Stomach (tissue), 8 donors: ENCODE measurements at regions not wholly inside any gene's neighbourhood (a gene's known extent, or its start where the extent isn't known, plus 50 kb on each side); places are given as distances from the start of the nearest gene placed in this dataset.

Source experiments
- DNase-seq, 2 donors: peaks; one replicate each; pipeline versions ENCODE4 v3.0.0 to v3.0.0-alpha.2; 2013 to 2019
- H3K27ac ChIP-seq, 5 donors: fragments of 200-600 bp in 4 of 5; sonication (generic) in 4 of 5; one replicate each; pipeline ENCODE4 v1.5.1; 2013 to 2019; ENCODE audit warnings: mild to moderate bottlenecking in 1 of 5, moderate library complexity in 1 of 5
- H3K27me3 ChIP-seq, 3 donors: fragments of 200-600 bp; sonication (generic); one replicate each; pipeline ENCODE4 v1.5.1; 2017 to 2019; ENCODE audit warnings: mixed run types in 1 of 3
- H3K36me3 ChIP-seq, 4 donors: fragments of 200-600 bp; sonication (generic); 1 replicate in 3 of 4; 2 replicates in 1 of 4; pipeline ENCODE4 v1.5.1; 2016 to 2019
- H3K4me1 ChIP-seq, 4 donors: fragments of 200-600 bp; sonication (generic); one replicate each; pipeline ENCODE4 v1.5.1; 2016 to 2019
- H3K4me3 ChIP-seq, 4 donors: fragments of 200-600 bp; sonication (generic) in 3 of 4; one replicate each; pipeline ENCODE4 v1.5.1; 2016 to 2019; ENCODE audit warnings: mild to moderate bottlenecking in 1 of 4
- H3K9me3 ChIP-seq, 4 donors: fragments of 200-600 bp; sonication (generic); one replicate each; pipeline ENCODE4 v1.5.1; 2016 to 2019
- EP300 ChIP-seq: sonication (generic); formaldehyde crosslinking; IDR thresholded peaks from one replicate; pipeline ENCODE4 v1.6.1; 2017; ENCODE audit warnings: antibody characterized with exemption
- POLR2A ChIP-seq, 4 donors: fragments of 450-650 bp; IDR thresholded peaks; one replicate each; pipeline ENCODE4 v1.6.1; 2016; ENCODE audit warnings: antibody characterized with exemption in 4 of 4, control low read depth in 2 of 4, mild to moderate bottlenecking in 1 of 4, moderate library complexity in 1 of 4
- POLR2AphosphoS5 ChIP-seq, 3 donors: sonication (generic); formaldehyde crosslinking; IDR thresholded peaks; one replicate each; pipeline ENCODE4 v1.6.1; 2016; ENCODE audit warnings: antibody characterized with exemption in 3 of 3
- WGBS, 5 donors: extraction: QIAGEN DNeasy Blood & Tissue Kit in 3 of 5; methylation state at CpG; one replicate each; pipeline versions ENCODE4 v1.1.5 to v1.1.7; 2013 to 2018; 5-methylcytosine and 5-hydroxymethylcytosine counted together
- intact Hi-C: fragments of 100-400 bp; cut with DNase I; formaldehyde crosslinking; loops from one replicate; pipeline ENCODE4 v1.15.1; 2023; ENCODE audit warnings: low total_unique reads
- TF ChIP-seq, protein P1 (sequence below), 7 experiments: fragments of 450-650 bp in 4 of 7; fragments of 200-600 bp in 3 of 7; sonication (generic) in 3 of 7; IDR thresholded peaks; one replicate each; pipeline ENCODE4 v1.5.1; 2016 to 2019; ENCODE audit warnings: antibody characterized with exemption in 7 of 7, control low read depth in 2 of 7, mild to moderate bottlenecking in 1 of 7
- donor health status: healthy with polysubstance abuse.
- donor health status: Bipolar disorder and iron deficiency.
- donor health status: healthy.

DNA sequence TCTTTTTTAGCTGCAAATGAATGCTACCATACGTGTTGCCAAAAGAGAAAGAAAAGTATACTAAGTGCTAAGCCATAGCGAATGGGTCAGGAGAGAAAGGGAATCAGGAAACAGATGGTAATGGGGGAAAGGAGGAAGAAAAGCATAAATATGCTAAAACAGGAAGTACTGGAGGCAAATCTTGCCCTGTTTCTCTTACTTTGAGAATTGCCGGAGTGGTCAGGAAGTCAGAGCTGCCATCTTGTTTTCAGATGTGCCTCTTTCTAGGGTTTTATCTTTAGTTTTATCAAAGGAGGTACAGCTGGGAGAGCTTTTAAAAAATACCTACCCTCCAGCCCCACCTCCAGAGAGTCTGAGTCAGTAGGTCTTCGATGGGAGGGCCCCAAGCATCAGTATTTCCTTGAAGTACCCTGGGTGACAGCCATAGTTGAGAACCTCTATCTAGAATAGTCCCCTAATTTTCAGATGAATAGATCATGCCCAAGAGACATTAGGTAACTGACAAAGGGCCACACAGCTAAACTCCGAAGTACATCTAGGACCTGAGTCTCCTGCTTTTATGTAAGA, 193.3 kb downstream of the CLIC5 start:
- intact Hi-C loops = no loop called here
- 70 to 84% (median 77%) methylated on average over 5 of the region's 5 CpGs for WGBS, 5 donors
- Histone ChIP-seq H3K9me3 (no peaks in the 10 kb centered on the region), H3K4me3 (no peak overlapping the region), H3K4me1 (no peaks in the 10 kb centered on the region), H3K27me3 (no peaks in the 10 kb centered on the region), H3K36me3 (no peaks in the 10 kb centered on the region), H3K27ac (no peak overlapping the region)
- DNase-seq = no peak
- TF ChIP-seq, protein P1, sequence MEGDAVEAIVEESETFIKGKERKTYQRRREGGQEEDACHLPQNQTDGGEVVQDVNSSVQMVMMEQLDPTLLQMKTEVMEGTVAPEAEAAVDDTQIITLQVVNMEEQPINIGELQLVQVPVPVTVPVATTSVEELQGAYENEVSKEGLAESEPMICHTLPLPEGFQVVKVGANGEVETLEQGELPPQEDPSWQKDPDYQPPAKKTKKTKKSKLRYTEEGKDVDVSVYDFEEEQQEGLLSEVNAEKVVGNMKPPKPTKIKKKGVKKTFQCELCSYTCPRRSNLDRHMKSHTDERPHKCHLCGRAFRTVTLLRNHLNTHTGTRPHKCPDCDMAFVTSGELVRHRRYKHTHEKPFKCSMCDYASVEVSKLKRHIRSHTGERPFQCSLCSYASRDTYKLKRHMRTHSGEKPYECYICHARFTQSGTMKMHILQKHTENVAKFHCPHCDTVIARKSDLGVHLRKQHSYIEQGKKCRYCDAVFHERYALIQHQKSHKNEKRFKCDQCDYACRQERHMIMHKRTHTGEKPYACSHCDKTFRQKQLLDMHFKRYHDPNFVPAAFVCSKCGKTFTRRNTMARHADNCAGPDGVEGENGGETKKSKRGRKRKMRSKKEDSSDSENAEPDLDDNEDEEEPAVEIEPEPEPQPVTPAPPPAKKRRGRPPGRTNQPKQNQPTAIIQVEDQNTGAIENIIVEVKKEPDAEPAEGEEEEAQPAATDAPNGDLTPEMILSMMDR (IDR thresholded peaks at IDR 0.05) = no peak
- TF ChIP-seq POLR2AphosphoS5 (IDR thresholded peaks at IDR 0.05) (no peak), POLR2A (IDR thresholded peaks at IDR 0.05) (no peak), EP300 (no peak)

DNA sequence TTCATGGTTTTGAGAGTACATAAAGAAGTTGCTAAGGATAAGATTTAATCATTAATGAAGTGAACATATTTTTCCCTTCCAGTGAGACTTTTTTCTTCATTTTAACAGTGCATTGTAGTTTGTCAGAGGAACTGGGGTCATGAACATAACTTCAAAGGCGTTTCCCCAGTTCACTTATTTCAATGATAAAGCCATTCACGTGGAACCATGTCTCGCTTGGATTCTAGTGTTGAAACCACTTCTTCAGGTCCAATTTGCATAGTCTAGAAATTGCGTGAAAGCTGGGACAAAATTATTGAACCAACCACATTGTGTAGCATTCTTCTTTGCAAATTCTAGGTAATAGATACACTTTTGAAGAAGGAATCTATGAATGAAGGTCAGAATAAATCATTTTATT, 197.0 kb downstream of the CLIC5 start:
- Histone ChIP-seq H3K27me3 (no peaks in the 10 kb centered on the region), H3K4me3 (no peak overlapping the region), H3K9me3 (no peaks in the 10 kb centered on the region), H3K36me3 (no peaks in the 10 kb centered on the region), H3K4me1 (no peaks in the 10 kb centered on the region), H3K27ac (no peak overlapping the region)
- WGBS, 5 donors = 80 to 88% (median 85%) methylated on average over 4 of the region's 4 CpGs
- intact Hi-C loops = no loop called here
- TF ChIP-seq, protein P1 (IDR thresholded peaks at IDR 0.05) = no peak
- TF ChIP-seq POLR2A (IDR thresholded peaks at IDR 0.05) (no peak), EP300 (no peak), POLR2AphosphoS5 (IDR thresholded peaks at IDR 0.05) (no peak)
- DNase-seq = no peak

DNA sequence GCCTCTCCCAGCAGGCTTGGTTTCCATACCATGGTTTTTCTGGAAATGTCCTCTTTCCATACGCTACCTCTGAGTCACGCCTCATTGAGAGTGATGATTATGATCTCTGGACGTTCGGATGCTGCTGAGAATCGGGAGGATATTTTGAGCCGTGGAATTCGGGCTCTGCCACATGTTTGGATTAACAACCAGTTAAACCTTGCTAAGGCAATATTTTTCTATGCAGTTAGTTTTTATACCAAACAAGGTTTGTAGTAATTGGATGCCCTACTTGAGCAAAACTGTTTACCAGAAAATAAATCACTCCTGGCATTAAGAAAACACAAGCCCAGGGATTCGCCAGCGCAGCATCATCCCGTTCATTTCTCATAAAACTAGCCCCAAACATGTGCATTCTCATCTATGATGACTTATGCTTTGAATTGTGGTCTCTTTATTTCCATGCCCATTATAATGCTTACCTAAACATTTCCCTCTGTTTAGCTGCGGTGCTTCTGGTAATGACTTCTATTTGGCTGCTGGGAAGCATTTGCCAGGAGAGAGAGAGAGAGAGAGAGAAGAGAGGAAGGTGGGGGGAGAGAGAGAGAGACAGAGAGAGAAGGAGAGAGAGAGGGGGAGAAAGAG, 198.9 kb downstream of the CLIC5 start:
- H3K4me3 ChIP-seq = no peak overlapping the region
- TF ChIP-seq, protein P1 (IDR thresholded peaks at IDR 0.05) = no peak
- TF ChIP-seq POLR2A (IDR thresholded peaks at IDR 0.05) = no peak
- no peak for TF ChIP-seq EP300
- TF ChIP-seq POLR2AphosphoS5 (IDR thresholded peaks at IDR 0.05) = no peak
- no peak overlapping the region for H3K27ac ChIP-seq
- no peaks in the 10 kb centered on the region for H3K36me3 ChIP-seq
- no peak for DNase-seq
- intact Hi-C loops = no loop called here
- no peaks in the 10 kb centered on the region for H3K4me1 ChIP-seq
- no peaks in the 10 kb centered on the region for H3K27me3 ChIP-seq
- H3K9me3 ChIP-seq = no peaks in the 10 kb centered on the region
- WGBS, 5 donors = 75 to 81% (median 79%) methylated on average over 11 of the region's 11 CpGs

DNA sequence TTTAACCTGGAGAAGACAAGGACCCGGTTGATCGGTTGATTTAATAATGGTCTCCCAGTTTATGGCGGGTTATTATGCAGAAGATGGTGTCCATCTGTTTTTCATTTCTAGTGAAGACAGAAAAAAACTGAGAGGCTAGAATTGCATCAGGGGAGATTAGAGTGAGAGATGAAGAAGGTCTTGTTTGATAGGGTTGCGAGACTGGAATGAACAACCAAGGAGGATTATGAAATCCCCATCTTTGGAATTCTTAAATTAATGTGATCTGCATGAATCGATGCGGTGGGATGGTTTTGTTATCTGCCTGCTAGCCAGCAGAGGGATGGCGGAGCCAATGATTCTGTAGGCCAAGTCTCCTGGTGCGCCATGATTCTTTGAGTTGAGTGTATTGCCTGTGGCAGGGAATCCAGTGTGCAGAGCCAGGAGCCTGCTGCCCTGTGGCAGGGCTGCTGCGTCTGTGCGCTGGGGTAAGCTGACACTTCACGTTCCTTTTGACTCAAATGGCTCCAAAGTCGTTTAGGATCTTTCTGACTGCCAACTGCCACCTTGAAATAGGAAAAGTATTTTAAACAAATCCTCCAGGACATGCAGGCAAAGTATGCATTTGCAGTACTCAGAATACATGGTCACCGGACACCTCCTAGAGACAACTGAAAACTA, 200.1 kb downstream of the CLIC5 start:
- intact Hi-C loops = no loop called here
- no peak for DNase-seq
- TF ChIP-seq POLR2AphosphoS5 (IDR thresholded peaks at IDR 0.05) (no peak), EP300 (no peak), POLR2A (IDR thresholded peaks at IDR 0.05) (no peak)
- TF ChIP-seq, protein P1 (IDR thresholded peaks at IDR 0.05) = no peak
- 89 to 93% (median 90%) methylated on average over 11 to 13 of the region's 13 CpGs for WGBS, 5 donors
- Histone ChIP-seq H3K36me3 (no peaks in the 10 kb centered on the region), H3K4me1 (no peaks in the 10 kb centered on the region), H3K27ac (no peak overlapping the region), H3K27me3 (no peaks in the 10 kb centered on the region), H3K9me3 (no peaks in the 10 kb centered on the region), H3K4me3 (no peak overlapping the region)
